ENCODE measurements at regions not wholly inside any gene's neighbourhood (a gene's known extent, or its start where the extent isn't known, plus 50 kb on each side); places are given as distances from the start of the nearest gene placed in this dataset.
"Not testable (repeated sequence)": the region's sequence is repeated elsewhere in the genome, so short reads cannot be mapped to it uniquely, and the experiment has no call there.

GRCh38 chr20:1754749-1755148 lies 97.2 kb upstream of the SIRPG start:
- Histone ChIP-seq H4K20me1 (no peaks in the 10 kb centered on the region), H3K4me3 (no peak overlapping the region), H3K4me1 (peaks cover 10 to 20% (median 13%) of the 10 kb centered on the region in 10 experiments; a peak in 19 of 20 replicates), H3K27me3 (no peaks in the 10 kb centered on the region), H3K36me3 (no peaks in the 10 kb centered on the region), H3K9ac (no peak overlapping the region), H3K27ac (no peak overlapping the region), H3K9me3 (replicated peaks in 1 of 11) (peaks cover 13 to 21% (median 19%) of the 10 kb centered on the region in 11 experiments), H3K4me2 (peak overlapping the region in 6 of 11 experiments; percentile 5 to 43 (median 15); a peak in 7 of 22 replicates)
- TF ChIP-seq Cebpa-rat (IDR thresholded peaks at IDR 0.05): no peak

GRCh38 chr20:1754306-1754705 lies 96.7 kb upstream of the SIRPG start:
- no peak overlapping the region for H3K4me3 ChIP-seq
- H3K9ac ChIP-seq: no peak overlapping the region
- no peaks in the 10 kb centered on the region for H3K27me3 ChIP-seq
- H4K20me1 ChIP-seq: no peaks in the 10 kb centered on the region
- H3K4me1 ChIP-seq: peaks cover 10 to 20% (median 13%) of the 10 kb centered on the region in 10 experiments; a peak in 19 of 20 replicates
- no peak overlapping the region for H3K27ac ChIP-seq
- peak overlapping the region in 6 of 11 experiments; percentile 5 to 43 (median 15); a peak in 9 of 22 replicates for H3K4me2 ChIP-seq
- peaks cover 13 to 21% (median 19%) of the 10 kb centered on the region in 11 experiments for H3K9me3 ChIP-seq (replicated peaks in 1 of 11)
- no peak for TF ChIP-seq Cebpa-rat (IDR thresholded peaks at IDR 0.05)
- no peaks in the 10 kb centered on the region for H3K36me3 ChIP-seq

DNA sequence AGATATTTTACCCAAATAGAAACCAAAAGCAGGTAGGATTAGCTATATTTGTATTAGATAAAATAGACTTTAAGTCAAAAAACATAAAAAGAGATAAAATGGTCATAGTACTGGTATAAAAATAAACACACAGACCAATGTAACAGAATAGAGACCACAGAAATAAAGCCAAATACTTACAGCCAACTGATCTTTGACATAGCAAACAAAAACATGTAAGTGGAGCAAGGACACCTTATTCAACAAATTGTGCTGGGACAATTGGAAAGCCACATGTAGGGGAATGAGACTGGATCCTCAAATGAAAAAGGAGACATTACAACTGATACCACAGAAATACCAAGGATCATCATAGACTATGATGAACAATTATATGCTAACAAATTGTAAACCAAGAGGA lies 94.5 kb upstream of the SIRPG start:
- Histone ChIP-seq H3K27me3 (no peaks in the 10 kb centered on the region), H3K4me2 (no peak overlapping the region), H3K9me3 (replicated peaks in 1 of 11) (peaks cover 13 to 21% (median 19%) of the 10 kb centered on the region in 11 experiments), H3K27ac (no peak overlapping the region), H4K20me1 (no peaks in the 10 kb centered on the region), H3K4me1 (peaks cover 5 to 15% (median 10%) of the 10 kb centered on the region in 10 experiments; a peak in 19 of 20 replicates), H3K9ac (no peak overlapping the region), H3K36me3 (no peaks in the 10 kb centered on the region), H3K4me3 (no peak overlapping the region)
- TF ChIP-seq Cebpa-rat (IDR thresholded peaks at IDR 0.05): no peak

- TF ChIP-seq Cebpa-rat (IDR thresholded peaks at IDR 0.05): no peak
- Histone ChIP-seq H3K4me3 (no peak overlapping the region), H3K9me3 (replicated peaks in 1 of 11) (peaks cover 13 to 21% (median 19%) of the 10 kb centered on the region in 11 experiments), H3K36me3 (no peaks in the 10 kb centered on the region), H3K27ac (no peak overlapping the region), H3K4me2 (no peak overlapping the region), H3K4me1 (peaks cover 0 to under 1% (median 0%) of the 10 kb centered on the region in 10 experiments; a peak in 2 of 20 replicates), H3K9ac (no peak overlapping the region), H4K20me1 (no peaks in the 10 kb centered on the region), H3K27me3 (no peaks in the 10 kb centered on the region)
Measured at GRCh38 chr20:1748777-1749176, 91.2 kb upstream of the SIRPG start.

- no peaks in the 10 kb centered on the region for H3K27me3 ChIP-seq
Measured at GRCh38 chr20:1747953-1748577, 90.5 kb upstream of the SIRPG start.

GRCh38 chr20:1742049-1742434 lies 84.5 kb upstream of the SIRPG start:
- Histone ChIP-seq H3K4me1 (peaks cover 0 to 18% (median 2%) of the 10 kb centered on the region in 10 experiments; a peak in 9 of 20 replicates), H3K27ac (0 out of 22 replicates have a peak overlapping the region, but pooled peaks of 1 of the 11 experiments have one; percentile 41), H3K4me2 (peak overlapping the region in 4 of 11 experiments; percentile 9 to 64 (median 32); a peak in 5 of 22 replicates)
- not testable (repeated sequence) for H3K9ac ChIP-seq; H3K9me3 ChIP-seq (replicated peaks in 1 of 11); H4K20me1 ChIP-seq; H3K27me3 ChIP-seq; H3K4me3 ChIP-seq; H3K36me3 ChIP-seq

More at GRCh38 chr20:1747953-1748577, 90.5 kb upstream of the SIRPG start:
- no peak for TF ChIP-seq Cebpa-rat (IDR thresholded peaks at IDR 0.05)
- Histone ChIP-seq H3K9me3 (replicated peaks in 1 of 11) (peaks cover 13 to 21% (median 19%) of the 10 kb centered on the region in 11 experiments), H3K4me2 (no peak overlapping the region), H3K9ac (no peak overlapping the region), H3K4me3 (no peak overlapping the region), H3K36me3 (no peaks in the 10 kb centered on the region), H4K20me1 (no peaks in the 10 kb centered on the region), H3K27ac (no peak overlapping the region), H3K4me1 (no peaks in the 10 kb centered on the region)

DNA sequence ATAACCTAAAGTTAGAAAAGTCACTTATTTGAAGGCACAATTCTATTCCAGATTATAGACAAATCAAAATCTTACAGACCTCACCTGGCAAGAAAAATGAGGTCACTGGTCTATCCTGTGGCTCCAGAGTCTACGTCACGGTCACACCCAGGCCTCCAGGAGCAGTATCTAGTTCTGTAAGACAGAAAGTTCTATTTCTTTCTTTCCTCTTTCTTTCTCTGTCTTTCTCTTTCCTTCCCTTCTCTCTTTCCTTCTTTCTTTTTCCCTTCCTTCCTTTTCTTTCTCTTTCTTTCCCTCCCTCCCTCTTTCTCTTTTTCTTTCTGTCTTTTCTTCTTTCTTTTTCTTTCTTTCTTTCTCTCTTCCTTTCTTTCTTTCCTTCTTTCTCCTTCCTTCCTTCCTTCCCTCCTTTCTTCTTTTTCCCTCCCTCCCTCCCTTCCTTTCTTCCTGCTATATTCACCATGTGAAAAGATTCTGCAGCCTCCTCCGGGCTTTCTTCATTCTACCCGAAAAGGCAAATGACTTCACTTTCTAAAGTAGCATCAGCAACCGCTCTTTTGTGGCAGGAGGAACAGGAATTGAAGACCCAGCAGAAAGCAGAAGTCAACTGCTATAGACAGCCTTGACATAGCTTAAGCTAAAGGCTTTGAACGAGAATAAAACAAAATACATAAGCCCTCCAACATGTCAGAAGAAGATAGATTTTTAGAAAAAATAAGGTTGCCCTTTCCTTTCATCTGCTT lies 83.9 kb upstream of the SIRPG start:
- H3K4me2 ChIP-seq: peak overlapping the region in 5 of 11 experiments; percentile 31 to 64 (median 52); a peak in 9 of 22 replicates
- H3K4me1 ChIP-seq: peaks cover 0 to 18% (median 2%) of the 10 kb centered on the region in 10 experiments; a peak in 9 of 20 replicates
- H3K9ac ChIP-seq: no peak overlapping the region
- no peaks in the 10 kb centered on the region for H3K9me3 ChIP-seq (replicated peaks in 1 of 11)
- no peaks in the 10 kb centered on the region for H4K20me1 ChIP-seq
- H3K27me3 ChIP-seq: no peaks in the 10 kb centered on the region
- 0 out of 22 replicates have a peak overlapping the region, but pooled peaks of 1 of the 11 experiments have one; percentile 41 for H3K27ac ChIP-seq
- no peak overlapping the region for H3K4me3 ChIP-seq
- no peak for TF ChIP-seq Cebpa-rat (IDR thresholded peaks at IDR 0.05)
- no peaks in the 10 kb centered on the region for H3K36me3 ChIP-seq

GRCh38 chr20:1737134-1737533 lies 79.6 kb upstream of the SIRPG start:
- Histone ChIP-seq H4K20me1 (no peaks in the 10 kb centered on the region), H3K9me3 (replicated peaks in 1 of 11) (no peaks in the 10 kb centered on the region), H3K4me2 (no peak overlapping the region), H3K4me1 (peaks cover 0 to 22% (median 2%) of the 10 kb centered on the region in 10 experiments; a peak in 10 of 20 replicates), H3K36me3 (no peaks in the 10 kb centered on the region), H3K9ac (no peak overlapping the region), H3K27ac (no peak overlapping the region), H3K4me3 (no peak overlapping the region), H3K27me3 (no peaks in the 10 kb centered on the region)
- no peak for TF ChIP-seq Cebpa-rat (IDR thresholded peaks at IDR 0.05)

GRCh38 chr20:1735417-1736089 lies 78.0 kb upstream of the SIRPG start:
- H3K4me3 ChIP-seq: no peak overlapping the region
- no peaks in the 10 kb centered on the region for H3K36me3 ChIP-seq
- no peak for TF ChIP-seq Cebpa-rat (IDR thresholded peaks at IDR 0.05)
- H3K27ac ChIP-seq: no peak overlapping the region
- H3K9me3 ChIP-seq (replicated peaks in 1 of 11): no peaks in the 10 kb centered on the region
- H3K9ac ChIP-seq: no peak overlapping the region
- no peaks in the 10 kb centered on the region for H3K27me3 ChIP-seq
- H3K4me1 ChIP-seq: peaks cover 0 to 11% (median 0%) of the 10 kb centered on the region in 10 experiments; a peak in 4 of 20 replicates
- no peaks in the 10 kb centered on the region for H4K20me1 ChIP-seq
- H3K4me2 ChIP-seq: no peak overlapping the region
